ENCODE measurements at regions not wholly inside any gene's neighbourhood (a gene's known extent, or its start where the extent isn't known, plus 50 kb on each side); places are given as distances from the start of the nearest gene placed in this dataset.

DNA sequence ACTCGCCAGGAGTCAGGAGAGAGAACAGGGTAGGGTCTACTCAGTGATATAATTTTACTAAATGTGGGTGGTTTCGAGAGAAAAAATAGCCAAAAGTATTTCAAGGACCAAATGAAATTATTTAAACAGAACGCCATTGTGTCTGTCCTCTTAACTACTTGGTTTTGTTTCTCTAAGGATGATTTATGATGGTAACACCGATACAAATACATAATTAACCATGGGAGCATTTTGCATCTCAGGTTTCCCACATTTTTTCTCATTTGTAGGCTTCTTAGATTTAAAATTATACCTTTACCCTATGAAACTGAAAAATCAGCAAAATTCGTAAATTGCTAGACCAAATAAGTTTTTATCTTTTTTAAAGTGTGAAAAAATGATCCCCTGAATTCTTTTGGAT, 188.2 kb downstream of the ZFP64 start:
- WGBS, result 81% methylated on average over 5 of the region's 5 CpGs
- no peak overlapping the region for H3K4me3 ChIP-seq (ENCODE audit: low read depth in 1 of 3, low read length in 3 of 3)
- TF ChIP-seq JUND (IDR thresholded peaks at IDR 0.05) (no peak), YY1 (IDR thresholded peaks at IDR 0.05) (no peak), RAD21 (IDR thresholded peaks at IDR 0.05) (no peak), FOXA2 (IDR thresholded peaks at IDR 0.05) (no peak), FOXA1 (IDR thresholded peaks at IDR 0.05) (no peak), SP1 (IDR thresholded peaks at IDR 0.05) (no peak), HNF4G (IDR thresholded peaks at IDR 0.05) (no peak), EGR1 (IDR thresholded peaks at IDR 0.05; ENCODE audit: low read depth in 2 of 2) (no peak), RXRA (IDR thresholded peaks at IDR 0.05) (no peak), GABPA (IDR thresholded peaks at IDR 0.05 in 1 of 2, conservative IDR thresholded peaks at IDR 0.05 in 1 of 2) (no peak), TAF1 (conservative IDR thresholded peaks at IDR 0.05) (no peak), NR2F2 (IDR thresholded peaks at IDR 0.05) (no peak), CTCF (IDR thresholded peaks at IDR 0.05; ENCODE audit: low read depth, low read length, missing input control) (no peak), HNF4A (conservative IDR thresholded peaks at IDR 0.05) (no peak)
- TF ChIP-seq, protein P1, sequence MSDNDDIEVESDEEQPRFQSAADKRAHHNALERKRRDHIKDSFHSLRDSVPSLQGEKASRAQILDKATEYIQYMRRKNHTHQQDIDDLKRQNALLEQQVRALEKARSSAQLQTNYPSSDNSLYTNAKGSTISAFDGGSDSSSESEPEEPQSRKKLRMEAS (IDR thresholded peaks at IDR 0.05), result no peak
- TF ChIP-seq, protein P2, sequence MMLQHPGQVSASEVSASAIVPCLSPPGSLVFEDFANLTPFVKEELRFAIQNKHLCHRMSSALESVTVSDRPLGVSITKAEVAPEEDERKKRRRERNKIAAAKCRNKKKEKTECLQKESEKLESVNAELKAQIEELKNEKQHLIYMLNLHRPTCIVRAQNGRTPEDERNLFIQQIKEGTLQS (IDR thresholded peaks at IDR 0.05), result no peak
- TF ChIP-seq, protein P3, sequence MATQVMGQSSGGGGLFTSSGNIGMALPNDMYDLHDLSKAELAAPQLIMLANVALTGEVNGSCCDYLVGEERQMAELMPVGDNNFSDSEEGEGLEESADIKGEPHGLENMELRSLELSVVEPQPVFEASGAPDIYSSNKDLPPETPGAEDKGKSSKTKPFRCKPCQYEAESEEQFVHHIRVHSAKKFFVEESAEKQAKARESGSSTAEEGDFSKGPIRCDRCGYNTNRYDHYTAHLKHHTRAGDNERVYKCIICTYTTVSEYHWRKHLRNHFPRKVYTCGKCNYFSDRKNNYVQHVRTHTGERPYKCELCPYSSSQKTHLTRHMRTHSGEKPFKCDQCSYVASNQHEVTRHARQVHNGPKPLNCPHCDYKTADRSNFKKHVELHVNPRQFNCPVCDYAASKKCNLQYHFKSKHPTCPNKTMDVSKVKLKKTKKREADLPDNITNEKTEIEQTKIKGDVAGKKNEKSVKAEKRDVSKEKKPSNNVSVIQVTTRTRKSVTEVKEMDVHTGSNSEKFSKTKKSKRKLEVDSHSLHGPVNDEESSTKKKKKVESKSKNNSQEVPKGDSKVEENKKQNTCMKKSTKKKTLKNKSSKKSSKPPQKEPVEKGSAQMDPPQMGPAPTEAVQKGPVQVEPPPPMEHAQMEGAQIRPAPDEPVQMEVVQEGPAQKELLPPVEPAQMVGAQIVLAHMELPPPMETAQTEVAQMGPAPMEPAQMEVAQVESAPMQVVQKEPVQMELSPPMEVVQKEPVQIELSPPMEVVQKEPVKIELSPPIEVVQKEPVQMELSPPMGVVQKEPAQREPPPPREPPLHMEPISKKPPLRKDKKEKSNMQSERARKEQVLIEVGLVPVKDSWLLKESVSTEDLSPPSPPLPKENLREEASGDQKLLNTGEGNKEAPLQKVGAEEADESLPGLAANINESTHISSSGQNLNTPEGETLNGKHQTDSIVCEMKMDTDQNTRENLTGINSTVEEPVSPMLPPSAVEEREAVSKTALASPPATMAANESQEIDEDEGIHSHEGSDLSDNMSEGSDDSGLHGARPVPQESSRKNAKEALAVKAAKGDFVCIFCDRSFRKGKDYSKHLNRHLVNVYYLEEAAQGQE (IDR thresholded peaks at IDR 0.05), result no peak
- TF ChIP-seq, protein P4, sequence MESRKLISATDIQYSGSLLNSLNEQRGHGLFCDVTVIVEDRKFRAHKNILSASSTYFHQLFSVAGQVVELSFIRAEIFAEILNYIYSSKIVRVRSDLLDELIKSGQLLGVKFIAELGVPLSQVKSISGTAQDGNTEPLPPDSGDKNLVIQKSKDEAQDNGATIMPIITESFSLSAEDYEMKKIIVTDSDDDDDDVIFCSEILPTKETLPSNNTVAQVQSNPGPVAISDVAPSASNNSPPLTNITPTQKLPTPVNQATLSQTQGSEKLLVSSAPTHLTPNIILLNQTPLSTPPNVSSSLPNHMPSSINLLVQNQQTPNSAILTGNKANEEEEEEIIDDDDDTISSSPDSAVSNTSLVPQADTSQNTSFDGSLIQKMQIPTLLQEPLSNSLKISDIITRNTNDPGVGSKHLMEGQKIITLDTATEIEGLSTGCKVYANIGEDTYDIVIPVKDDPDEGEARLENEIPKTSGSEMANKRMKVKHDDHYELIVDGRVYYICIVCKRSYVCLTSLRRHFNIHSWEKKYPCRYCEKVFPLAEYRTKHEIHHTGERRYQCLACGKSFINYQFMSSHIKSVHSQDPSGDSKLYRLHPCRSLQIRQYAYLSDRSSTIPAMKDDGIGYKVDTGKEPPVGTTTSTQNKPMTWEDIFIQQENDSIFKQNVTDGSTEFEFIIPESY (IDR thresholded peaks at IDR 0.05), result no peak
- no peaks in the 10 kb centered on the region for H3K27me3 ChIP-seq (ENCODE audit: control insufficient read depth in 4 of 4, insufficient read depth in 4 of 4, low read length in 3 of 4)
- H3K27ac ChIP-seq (ENCODE audit: low read depth in 1 of 2, low read length in 2 of 2), result no peak overlapping the region
- DNase-seq (ENCODE audit: low spot score), result no peak
- no peaks in the 10 kb centered on the region for H3K4me1 ChIP-seq (ENCODE audit: control insufficient read depth in 4 of 4, insufficient read depth in 4 of 4, low read length in 3 of 4)
- no peaks in the 10 kb centered on the region for H3K36me3 ChIP-seq (ENCODE audit: control insufficient read depth in 4 of 4, insufficient read depth in 3 of 4, low read depth in 1 of 4, low read length in 3 of 4)
- H3K9me3 ChIP-seq (ENCODE audit: control insufficient read depth in 4 of 4, low read length in 3 of 4), result no peaks in the 10 kb centered on the region
- H3K9ac ChIP-seq (ENCODE audit: low read depth in 1 of 2, low read length in 2 of 2), result no peak overlapping the region

Data from liver (tissue), 8 donors.